Keratinocyte (primary cell): ENCODE measurements at regions not wholly inside any gene's neighbourhood (a gene's known extent, or its start where the extent isn't known, plus 50 kb on each side); places are given as distances from the start of the nearest gene placed in this dataset.

ENCODE experiments used
- EZH2 ChIP-seq: IDR thresholded peaks from one replicate; pipeline ENCODE4 v1.6.1; 2012; ENCODE audit warnings: inconsistent platforms, mild to moderate bottlenecking, low read length, moderate library complexity
- TF ChIP-seq, protein P1 (sequence below), 3 experiments: IDR thresholded peaks in 1 of 3; conservative IDR thresholded peaks in 1 of 3; optimal IDR thresholded peaks in 1 of 3; 2 replicates in 2 of 3; 3 replicates in 1 of 3; pipeline versions ENCODE3 to v1.5.1; 2011; ENCODE audit warnings: low read length in 3 of 3, mild to moderate bottlenecking in 3 of 3, moderate library complexity in 2 of 3, control low read depth in 1 of 3, inconsistent platforms in 1 of 3; ENCODE audit not compliant: insufficient read depth in 2 of 3; ENCODE audit errors: extremely low read depth in 1 of 3

DNA sequence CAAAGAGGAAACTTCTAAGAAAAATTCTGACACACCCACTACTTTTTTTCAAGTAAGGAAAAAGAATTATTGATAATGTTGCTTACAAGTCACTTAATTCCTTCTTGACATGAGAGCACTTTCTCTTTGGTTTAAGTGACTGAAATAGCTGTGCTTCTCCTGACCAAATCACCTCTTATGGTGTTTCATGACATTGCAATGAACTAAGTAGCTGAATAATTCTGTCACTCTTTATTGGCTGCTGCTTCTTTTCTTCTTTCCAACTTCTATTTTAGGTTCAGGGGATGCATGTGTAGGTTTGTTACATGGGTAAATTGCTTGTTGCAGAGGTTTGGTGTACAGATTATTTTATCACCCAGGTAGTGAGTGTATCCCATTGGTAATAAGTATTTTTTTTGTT is 447.6 kb upstream of the NETO1 start:
- TF ChIP-seq, protein P1, sequence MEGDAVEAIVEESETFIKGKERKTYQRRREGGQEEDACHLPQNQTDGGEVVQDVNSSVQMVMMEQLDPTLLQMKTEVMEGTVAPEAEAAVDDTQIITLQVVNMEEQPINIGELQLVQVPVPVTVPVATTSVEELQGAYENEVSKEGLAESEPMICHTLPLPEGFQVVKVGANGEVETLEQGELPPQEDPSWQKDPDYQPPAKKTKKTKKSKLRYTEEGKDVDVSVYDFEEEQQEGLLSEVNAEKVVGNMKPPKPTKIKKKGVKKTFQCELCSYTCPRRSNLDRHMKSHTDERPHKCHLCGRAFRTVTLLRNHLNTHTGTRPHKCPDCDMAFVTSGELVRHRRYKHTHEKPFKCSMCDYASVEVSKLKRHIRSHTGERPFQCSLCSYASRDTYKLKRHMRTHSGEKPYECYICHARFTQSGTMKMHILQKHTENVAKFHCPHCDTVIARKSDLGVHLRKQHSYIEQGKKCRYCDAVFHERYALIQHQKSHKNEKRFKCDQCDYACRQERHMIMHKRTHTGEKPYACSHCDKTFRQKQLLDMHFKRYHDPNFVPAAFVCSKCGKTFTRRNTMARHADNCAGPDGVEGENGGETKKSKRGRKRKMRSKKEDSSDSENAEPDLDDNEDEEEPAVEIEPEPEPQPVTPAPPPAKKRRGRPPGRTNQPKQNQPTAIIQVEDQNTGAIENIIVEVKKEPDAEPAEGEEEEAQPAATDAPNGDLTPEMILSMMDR (optimal IDR thresholded peaks at IDR 0.05 in 1 of 3, IDR thresholded peaks at IDR 0.05 in 1 of 3, conservative IDR thresholded peaks at IDR 0.05 in 1 of 3; ENCODE audit: extremely low read depth in 1 of 3, insufficient read depth in 2 of 3, low read length in 3 of 3), result no peak
- TF ChIP-seq EZH2, result no peak
